NCI-H2107 treated with DMSO at 0.1 percent for 48 hours (cell line): ENCODE measurements at regions not wholly inside any gene's neighbourhood (a gene's known extent, or its start where the extent isn't known, plus 50 kb on each side); places are given as distances from the start of the nearest gene placed in this dataset.

Experiments
- DNase-seq: peaks from one replicate; lab custom pipeline; 2025; ENCODE audit not compliant: unreplicated experiment; lab: John Stamatoyannopoulos, UW

GRCh38 chr5:51027271-51027670 lies 356.0 kb upstream of the ISL1 start:
- no peak for DNase-seq

DNA sequence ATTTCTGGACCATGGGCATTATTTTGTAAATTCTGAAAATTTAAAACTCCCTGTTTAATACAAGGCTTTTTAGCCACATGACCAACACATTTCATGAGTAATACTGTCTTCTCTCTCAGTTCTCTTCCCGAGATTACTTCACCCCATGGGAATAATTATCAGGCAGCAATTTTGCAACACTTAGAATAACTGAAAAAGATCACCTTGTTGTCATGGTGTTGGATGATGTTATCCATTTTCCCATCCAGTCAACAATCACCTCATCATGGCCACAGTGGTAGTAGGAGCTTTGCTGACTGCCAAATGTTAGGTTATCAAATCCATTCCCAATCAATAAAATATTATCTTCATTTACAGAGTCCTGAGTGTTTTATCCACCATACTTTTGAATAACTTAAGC lies 354.9 kb upstream of the ISL1 start:
- DNase-seq, result no peak

DNA sequence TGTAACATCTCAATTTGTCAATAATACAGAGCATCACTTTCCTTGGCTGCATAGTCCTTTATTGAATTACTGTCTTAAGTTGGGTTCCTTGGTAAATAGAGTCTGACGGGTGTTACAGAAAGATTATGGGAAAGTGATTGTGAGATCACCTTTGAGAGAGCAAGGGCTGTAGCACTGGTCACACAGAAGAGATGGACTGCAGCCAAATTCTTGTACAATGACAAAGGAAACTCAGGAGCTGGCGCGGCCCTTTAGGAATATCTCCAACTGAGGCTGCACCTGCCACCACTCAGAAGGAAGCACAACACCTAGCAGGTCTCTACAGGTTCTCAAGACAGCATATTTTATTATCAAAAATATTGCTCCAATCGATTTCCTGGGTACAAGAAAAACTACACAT lies 350.0 kb upstream of the ISL1 start:
- DNase-seq, result peak; percentile 69

GRCh38 chr5:51034222-51034901 lies 348.9 kb upstream of the ISL1 start:
- DNase-seq, result no peak

DNA sequence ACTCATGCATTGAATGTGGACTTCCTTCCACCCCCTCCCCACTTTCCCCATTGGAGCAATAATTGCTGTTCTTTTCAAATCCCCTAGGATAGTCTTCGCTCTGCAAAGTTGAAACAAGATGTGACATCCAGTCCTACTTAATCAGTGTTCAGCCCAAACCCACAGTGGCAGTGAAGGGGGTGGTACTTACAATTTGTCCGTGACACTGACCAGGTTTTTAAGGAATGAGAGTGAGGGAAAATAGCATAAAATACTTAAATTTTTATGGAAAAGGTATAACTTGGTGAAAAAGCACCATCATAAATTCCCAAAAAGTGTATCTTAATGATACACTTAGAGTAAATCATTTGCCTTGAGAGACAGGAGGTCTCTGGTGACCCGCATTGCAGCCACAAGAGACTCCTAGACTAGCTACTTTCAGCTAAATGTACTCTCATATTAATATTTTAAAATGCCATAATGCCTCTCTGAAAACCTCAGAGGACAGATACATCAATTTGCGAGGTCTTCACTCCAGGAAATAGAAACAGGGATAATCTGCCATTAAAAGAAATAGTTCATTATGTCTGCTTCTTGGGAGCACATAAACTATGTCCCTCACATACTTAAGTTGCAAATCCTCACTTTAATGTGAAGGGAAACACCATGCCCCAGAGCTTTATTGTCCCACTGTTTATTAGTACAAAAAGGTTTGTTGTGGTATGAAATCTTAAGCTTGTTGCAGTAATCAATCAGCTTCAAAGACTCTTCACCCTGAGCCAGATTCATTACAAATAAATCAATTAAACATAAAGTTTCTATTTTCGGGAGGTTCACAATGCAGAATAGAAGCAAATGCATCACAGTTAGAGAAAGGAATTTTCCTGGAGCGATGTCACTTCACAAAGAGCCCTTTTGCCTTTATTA lies 343.6 kb upstream of the ISL1 start:
- DNase-seq, result no peak

DNA sequence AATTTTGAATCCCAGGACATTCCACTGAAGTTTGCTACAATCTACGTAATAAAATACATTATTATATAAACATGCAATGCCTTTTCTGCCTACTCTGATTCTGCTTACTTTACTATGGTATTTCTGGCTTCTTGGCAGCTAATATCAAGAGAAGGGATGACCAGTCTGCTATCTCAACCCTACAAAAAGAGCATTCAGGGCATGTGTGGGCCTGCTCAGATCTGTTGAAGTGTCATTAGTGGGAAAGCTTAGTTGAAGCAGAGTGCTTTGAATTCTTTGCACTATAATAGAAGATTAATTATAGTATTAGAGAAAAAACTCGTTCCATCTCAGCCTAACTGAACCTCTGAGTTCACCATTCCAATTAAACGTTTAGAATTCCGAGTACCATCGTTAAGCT lies 339.5 kb upstream of the ISL1 start:
- DNase-seq, result no peak

DNA sequence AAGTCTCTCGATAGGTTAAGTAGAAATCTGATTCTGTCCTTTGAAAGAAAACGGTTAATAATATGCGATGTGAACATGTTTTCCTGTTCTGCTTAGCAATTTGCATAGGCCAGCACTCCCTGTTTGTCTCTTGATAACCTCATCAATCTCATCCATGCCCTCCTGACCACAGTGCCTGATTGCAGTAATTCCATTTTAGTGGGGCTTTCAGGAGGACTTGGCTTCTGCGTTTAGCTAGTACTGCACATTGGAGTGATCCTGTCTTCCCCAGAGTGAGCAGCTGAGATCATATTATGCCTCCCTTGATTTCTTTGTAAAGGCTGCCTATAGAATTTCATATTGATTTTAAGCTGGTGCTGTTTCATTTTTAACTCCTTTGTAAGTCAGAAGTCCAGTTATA lies 335.9 kb upstream of the ISL1 start:
- DNase-seq, result peak; percentile 53

DNA sequence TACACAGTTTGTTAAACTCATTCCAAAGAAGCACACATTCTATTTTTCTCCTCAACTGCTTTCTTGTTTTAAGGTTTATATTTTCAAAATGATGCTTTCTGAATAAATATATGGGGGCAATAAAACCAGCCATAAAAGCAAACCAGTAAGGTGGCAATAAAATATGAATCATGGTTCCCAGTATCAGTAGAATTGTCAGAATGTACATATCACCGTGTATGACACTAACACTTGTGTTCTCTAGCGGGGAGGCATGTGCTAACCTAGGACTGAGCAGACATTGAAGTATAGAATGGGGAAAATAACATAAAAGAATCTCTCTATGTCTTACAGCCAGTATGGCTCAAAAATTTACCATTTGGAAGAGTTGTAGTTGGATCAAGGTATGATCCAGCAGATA lies 329.9 kb upstream of the ISL1 start:
- DNase-seq, result no peak

GRCh38 chr5:51060953-51061352 lies 322.3 kb upstream of the ISL1 start:
- no peak for DNase-seq

DNA sequence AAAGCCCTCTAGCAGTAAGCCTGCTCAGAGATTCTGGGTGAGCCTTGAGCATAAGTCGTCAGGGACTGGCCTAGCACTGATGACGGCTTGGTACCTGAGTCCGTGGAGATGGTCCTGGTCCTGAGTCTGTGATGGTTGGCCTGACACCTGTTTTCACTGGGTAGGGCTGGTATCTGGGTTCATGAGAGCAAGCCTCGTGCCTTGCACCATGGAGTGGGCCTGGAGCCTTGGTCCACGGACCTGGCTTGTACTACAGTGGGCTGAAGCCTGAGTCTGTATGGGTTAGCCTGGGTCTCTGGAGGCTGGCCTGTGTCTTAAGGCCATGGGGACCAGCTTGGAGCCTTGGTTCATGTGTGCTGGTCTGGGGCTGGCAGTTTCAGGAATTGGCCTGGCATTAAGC lies 310.3 kb upstream of the ISL1 start:
- no peak for DNase-seq

DNA sequence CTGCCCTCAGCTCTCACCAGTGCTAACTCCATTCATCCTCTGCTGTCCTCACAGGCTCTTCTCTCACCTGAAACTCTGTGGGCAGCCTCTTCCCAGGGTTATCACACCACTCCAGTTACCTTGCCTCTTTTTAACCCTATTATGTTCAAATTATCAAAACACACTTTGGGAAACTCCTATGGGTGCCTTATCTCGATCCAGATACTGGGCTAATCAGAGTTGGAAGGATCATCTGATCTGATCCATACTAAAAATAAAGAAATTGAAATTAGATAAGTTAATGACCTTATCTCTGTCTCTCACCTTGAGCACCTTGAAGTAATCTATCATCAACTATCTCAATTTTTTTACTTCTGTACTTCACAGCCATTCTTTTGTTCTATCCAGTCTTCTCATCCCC lies 300.5 kb upstream of the ISL1 start:
- DNase-seq, result no peak

- no peak for DNase-seq
These were observed 291.4 kb upstream of the ISL1 start for GRCh38 chr5:51091816-51092215.

GRCh38 chr5:51095486-51095885 lies 287.8 kb upstream of the ISL1 start:
- no peak for DNase-seq

- DNase-seq, result no peak
These were observed 286.4 kb upstream of the ISL1 start for GRCh38 chr5:51096859-51097258.

- no peak for DNase-seq
These were observed 283.9 kb upstream of the ISL1 start for GRCh38 chr5:51099173-51099853.

- DNase-seq, result no peak
These were observed 278.7 kb upstream of the ISL1 start for GRCh38 chr5:51104556-51104955.

- DNase-seq, result no peak
These were observed 273.4 kb upstream of the ISL1 start for GRCh38 chr5:51109786-51110410.

GRCh38 chr5:51131266-51131665 lies 252.0 kb upstream of the ISL1 start:
- no peak for DNase-seq

DNA sequence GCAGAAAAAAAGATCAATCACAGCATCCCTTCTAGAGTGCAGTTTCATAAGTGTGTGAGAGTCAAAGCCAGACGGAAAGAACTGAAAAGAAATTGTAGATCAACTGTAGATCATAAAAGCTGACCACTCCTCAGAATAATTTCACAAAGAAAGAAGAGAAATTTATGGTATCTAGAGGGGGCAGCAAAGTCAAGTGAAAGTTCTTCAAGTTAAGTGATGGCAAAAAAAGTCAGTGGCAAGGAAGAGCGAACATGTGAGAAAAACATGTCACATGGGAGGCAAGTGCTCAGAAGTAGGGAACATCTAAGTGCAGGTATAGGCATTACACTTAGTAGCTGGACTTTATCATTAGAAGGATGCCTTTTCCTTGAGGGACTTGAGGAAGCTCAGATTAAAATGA lies 245.1 kb upstream of the ISL1 start:
- no peak for DNase-seq

DNA sequence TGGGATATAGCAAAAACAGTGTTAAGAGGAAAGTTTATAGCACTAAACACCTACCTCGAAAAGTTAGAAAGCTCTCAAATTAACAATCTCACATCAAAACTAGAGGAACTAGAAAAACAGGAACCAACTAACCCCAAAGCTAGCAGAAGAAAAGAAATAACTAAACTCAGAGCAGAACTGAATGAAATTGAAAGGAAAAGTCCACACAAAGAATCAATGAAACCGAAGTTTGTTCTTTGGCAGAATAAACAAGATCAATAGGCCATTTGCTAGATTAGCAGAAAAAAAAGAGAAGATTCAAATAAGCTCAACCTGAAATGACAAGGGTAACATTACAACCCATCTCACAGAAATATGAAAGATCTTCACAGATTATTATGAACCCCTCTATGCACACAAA lies 234.8 kb upstream of the ISL1 start:
- DNase-seq, result no peak

DNA sequence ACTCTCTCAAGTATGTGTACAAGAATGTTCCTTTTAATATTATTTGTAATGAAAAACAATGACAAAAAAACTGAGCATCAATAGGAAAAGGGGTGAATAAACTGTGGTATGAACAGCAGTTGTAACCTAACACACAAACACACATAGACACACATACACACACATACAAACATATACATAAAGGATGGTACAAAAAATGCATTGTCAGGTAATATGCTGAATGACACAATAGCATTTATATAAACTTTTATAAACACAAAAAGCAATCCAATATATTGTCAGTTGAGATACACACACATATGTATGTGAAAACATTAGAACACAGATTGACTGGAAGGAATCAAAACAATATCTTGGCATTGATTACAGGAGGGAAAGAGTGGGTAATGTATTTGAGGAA lies 227.0 kb upstream of the ISL1 start:
- DNase-seq, result no peak

DNA sequence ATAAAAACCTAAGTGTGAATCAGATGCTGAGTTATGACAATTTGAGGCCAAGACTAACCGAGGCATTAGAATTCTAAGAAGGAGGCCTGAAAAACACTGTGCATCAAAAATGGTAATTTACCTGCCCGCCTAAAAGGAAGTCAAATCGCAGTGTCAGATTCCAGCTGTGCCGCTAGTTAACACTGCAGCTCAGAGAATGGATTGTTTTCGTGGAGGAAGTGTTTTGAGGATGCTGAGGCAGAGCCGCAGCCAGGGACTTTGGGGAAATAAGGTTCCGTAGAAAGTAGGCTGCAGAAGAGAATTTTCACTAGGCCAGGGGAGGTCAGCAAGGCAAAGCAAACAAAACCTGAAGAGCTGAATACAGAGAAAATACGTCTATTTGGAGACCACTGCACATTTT lies 226.4 kb upstream of the ISL1 start:
- DNase-seq, result no peak
